T-helper 1 cell (primary cell): ENCODE measurements at regions not wholly inside any gene's neighbourhood (a gene's known extent, or its start where the extent isn't known, plus 50 kb on each side); places are given as distances from the start of the nearest gene placed in this dataset.
"Not testable (repeated sequence)": the region's sequence is repeated elsewhere in the genome, so short reads cannot be mapped to it uniquely, and the experiment has no call there.

Source experiments
- DNase-seq, 5 donors: peaks; one replicate each; pipeline ENCODE4 v3.0.0-alpha.2; 2012 to 2020

DNA sequence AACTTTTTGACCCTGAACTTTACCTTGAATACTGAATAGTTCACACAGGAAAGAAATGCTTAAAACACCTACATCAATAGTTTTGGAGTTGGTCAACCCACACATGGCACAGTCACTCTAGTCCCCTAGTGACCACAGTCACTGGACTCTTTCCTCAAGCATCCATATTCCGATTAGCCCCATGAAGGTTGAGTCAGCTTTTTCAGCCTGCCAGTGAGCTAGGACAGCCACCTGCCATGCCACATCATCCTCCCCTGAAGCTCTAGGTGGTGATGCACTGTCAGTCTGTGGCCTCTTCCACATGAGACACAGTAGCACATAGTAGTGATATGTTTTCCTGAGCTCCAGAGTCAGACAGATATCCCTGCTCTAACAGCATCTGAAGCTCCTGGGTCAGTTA is 537.2 kb downstream of the XPNPEP1 start:
- no peak for DNase-seq

GRCh38 chr10:109379186-109379585 is 544.1 kb downstream of the XPNPEP1 start:
- DNase-seq = no peak

GRCh38 chr10:109374215-109374614 is 549.1 kb downstream of the XPNPEP1 start:
- no peak for DNase-seq

- DNase-seq = no peak
Measured at GRCh38 chr10:109359316-109359715, 564.0 kb downstream of the XPNPEP1 start.

- DNase-seq = no peak
Measured at GRCh38 chr10:109358325-109358724, 565.0 kb downstream of the XPNPEP1 start.

DNA sequence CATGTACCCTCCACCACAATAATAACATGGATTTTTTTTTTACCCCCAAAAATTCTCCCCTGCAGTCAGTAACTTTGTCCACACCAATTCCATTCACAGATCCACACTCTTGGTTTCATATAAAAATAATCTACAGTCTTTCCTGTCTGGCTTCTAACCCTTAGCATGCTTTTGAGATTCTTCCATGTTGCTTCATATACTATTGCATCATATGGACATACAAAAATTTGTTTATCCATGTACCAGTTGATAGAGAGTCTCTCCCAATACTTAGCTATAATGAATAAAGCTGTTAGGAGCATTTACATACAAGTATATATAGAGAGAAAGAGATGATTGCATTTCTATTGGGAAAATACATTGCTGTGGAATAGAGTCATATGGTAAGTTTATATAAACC is 575.0 kb downstream of the XPNPEP1 start:
- no peak for DNase-seq

- no peak for DNase-seq
Measured at GRCh38 chr10:109343293-109343692, 580.0 kb downstream of the XPNPEP1 start.

DNA sequence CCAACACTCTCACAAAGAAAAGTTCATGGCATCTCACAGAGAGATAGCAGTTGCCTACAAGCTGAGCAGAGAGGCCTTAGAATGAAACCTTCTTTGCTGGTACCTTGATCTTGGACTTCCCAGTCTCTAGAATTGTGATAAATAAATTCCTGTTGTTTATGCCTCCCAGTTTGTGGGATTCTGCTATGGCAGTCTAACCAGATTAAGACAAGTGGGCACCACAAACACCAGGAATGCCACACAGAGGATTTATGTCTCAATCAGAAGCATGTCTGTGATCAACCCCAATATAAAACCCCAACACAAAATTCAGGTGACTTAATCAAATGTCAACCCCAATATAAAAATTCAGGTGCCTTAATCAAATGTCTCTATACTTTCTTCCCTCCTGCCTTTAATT is 581.3 kb downstream of the XPNPEP1 start:
- no peak for DNase-seq

DNA sequence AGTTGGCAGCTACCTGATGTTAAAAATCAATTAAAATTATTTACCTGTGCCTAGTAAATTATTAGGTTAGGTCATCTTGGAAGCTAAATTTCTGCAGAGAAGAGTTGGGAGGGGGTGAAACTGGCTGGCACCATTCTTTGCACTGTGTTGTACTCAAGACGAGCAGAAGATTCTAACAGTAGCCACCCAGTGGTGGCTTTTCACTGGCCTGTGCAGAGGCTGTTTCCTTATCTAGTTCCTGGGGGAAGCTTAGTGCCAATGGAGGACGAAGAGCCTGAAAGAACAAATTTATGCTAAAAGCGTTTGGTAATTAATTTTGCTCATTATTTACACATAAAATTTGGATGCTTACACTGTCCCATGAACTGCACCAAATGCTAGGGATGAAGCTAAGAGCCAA is 595.3 kb downstream of the XPNPEP1 start:
- DNase-seq = no peak

- no peak for DNase-seq
Measured at GRCh38 chr10:109327266-109327665, 596.0 kb downstream of the XPNPEP1 start.

DNA sequence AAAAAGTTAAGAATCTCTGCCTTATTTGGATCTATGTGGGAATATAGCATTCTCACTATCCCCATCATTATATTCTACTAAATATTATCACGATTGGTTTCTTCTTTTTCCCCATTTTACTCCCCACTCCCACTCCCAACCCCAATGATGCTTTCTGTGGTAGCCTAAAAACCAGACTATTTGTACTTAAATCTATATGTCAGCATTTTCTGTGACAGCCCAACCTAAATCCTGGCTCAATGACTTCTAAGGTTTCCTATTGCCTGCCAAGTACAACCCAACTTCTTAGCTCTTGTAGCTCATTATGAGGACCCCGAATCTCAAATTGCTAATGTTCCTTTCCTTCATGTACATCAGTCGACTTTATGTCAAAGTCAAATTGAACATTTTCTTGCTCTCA is 598.6 kb downstream of the XPNPEP1 start:
- DNase-seq = no peak

GRCh38 chr10:109317746-109318366 is 605.5 kb downstream of the XPNPEP1 start:
- DNase-seq = no peak

DNA sequence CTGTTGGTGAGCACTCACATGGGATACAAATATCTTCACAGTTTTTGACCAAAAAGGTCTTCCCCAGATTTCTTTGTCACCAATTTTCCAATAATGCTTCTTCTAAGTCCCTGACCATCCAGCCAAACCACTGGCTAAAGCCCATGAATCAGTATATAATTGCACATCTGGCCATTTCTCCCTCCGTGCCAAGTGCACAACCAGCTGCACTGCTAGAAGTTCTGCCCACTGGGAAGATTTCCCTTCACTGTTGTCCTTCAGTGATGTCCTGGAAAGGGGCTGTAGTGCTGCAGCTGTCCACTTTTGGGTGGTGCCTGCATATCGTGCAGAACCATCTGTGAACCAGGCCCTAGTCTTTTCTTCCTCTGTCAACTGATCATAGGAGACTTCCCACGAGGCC is 609.3 kb downstream of the XPNPEP1 start:
- not testable (repeated sequence) for DNase-seq

DNA sequence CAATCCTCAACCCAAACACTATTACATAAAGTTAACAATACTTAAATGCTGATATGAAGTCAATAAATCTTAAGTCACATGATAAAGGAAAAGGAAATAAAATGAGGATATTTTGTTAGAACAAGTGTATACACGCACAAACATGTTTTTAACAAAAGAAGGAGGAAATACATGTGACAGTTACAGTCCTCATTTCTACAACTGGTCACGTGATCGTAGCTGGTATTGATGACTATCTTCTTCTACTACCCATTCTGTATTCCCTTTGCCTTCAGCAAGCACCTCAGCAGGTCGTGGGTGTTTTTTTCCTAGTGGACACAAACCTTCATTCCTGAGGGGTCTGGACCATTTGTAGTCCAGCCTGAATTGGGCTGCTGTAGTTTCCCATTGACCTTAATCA is 610.8 kb downstream of the XPNPEP1 start:
- DNase-seq = not testable (repeated sequence)

DNA sequence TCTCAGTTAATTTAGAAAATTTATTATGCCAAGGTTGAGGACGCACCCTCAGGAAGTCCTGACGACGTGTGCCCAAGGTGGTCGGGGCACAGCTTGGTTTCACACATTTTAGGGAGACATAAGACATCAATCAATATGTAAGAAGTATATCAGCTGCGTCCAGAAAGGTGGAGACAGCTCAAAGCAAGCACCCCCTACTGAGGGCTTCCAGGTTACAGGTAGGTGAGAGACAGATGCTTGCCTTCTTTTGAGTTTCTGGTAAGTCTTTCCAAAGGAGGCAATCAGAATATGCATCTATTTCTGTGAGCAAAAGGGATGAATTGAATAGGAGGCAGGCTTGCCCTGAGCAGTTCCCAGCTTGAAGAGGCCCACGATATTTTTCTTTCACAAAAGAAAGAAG is 614.3 kb downstream of the XPNPEP1 start:
- no peak for DNase-seq

- DNase-seq = not testable (repeated sequence)
Measured at GRCh38 chr10:109307102-109307501, 616.2 kb downstream of the XPNPEP1 start.

DNA sequence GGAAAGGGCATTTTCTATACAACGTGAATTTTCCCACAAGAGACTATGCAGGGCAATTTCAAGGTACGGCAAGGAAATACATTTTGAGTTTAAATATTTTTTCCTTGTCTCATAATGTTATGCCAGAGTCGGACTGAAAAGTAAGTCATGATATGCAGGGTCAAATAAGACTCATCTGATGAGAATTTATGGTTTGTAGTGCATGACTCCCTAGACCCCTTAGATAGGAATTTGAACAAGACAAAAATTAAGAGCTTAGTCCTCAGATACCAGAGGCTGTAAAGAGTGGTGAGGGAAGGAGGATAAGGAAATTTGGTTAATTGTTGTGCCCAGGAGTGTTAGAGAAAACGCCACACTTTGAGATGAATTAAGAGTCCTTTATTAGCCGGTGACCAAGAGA is 616.6 kb downstream of the XPNPEP1 start:
- DNase-seq = no peak

DNA sequence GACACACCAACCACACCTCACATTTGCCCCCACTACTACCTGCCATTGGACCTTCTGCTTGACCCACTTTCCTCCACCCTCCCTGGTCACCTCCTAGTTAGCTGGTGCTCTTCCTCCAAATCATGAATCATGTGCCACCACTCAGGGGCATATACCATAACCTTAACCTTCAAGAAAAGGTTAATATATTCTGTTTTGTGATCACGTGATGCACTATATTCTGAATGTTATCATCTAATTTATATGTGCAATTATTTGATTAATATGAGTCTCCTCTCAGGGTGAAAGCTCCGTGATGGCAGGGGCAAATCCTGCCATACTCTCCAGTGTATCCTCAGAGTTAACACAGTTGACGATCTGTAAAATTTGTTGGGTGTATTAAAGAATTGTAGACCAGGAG is 635.5 kb downstream of the XPNPEP1 start:
- DNase-seq = no peak

GRCh38 chr10:109282510-109282909 is 640.8 kb downstream of the XPNPEP1 start:
- DNase-seq = no peak

GRCh38 chr10:109281347-109281746 is 642.0 kb downstream of the XPNPEP1 start:
- no peak for DNase-seq

DNA sequence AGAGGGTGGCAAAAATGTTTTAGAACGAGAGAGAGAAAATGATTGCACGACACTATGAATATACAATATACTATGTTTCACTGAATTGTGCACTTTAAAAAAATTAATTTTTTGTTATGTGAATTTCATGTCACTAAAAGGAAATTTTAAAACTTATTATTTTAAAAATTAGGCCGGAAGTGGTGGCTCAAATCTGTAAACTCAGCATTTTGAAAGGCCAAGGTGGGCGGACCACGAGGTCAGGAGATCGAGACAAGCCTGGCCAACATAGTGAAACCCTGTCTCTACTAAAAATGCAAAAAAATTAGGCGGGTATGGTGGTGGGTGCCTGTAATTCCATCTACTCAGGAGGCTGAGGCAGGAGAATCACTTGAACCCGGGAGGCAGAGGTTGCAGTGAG is 642.5 kb downstream of the XPNPEP1 start:
- no peak for DNase-seq

DNA sequence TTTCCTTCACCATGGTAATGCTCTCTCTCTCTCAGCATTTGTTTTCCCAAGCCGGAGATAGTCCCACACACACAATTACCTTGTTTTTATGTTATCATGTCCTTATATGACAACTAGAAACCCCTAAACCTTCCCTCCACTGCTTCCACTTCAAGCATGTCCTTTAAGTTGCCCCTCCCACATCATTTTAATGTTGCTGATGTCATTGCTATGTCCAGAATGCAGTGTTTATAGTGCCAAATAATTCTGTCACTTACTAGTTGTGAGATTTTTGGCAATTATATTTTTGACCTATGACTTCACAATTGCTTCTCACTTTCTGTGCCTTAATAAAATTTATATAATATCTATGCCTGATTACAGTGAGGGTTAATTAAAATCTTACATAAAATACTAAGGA is 645.9 kb downstream of the XPNPEP1 start:
- no peak for DNase-seq

DNA sequence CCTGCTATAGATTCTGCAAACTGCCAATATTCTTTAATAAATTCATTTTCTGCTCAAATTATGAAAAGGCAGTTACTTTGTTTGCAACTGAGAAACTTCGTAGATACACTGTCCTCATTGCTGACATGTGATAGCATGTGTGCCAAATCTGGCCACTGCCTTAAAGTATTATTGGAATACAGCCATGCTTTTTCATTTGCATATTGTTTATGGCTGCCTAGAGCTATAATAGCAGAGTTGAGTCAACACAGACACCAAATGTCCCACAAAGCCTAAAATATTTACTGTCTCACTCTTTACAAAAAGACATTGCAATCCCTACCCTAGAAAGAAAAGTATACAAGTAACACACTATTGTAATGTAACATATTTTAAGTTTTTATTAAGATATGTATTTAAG is 647.4 kb downstream of the XPNPEP1 start:
- DNase-seq = no peak

GRCh38 chr10:109274681-109275080 is 648.6 kb downstream of the XPNPEP1 start:
- no peak for DNase-seq

DNA sequence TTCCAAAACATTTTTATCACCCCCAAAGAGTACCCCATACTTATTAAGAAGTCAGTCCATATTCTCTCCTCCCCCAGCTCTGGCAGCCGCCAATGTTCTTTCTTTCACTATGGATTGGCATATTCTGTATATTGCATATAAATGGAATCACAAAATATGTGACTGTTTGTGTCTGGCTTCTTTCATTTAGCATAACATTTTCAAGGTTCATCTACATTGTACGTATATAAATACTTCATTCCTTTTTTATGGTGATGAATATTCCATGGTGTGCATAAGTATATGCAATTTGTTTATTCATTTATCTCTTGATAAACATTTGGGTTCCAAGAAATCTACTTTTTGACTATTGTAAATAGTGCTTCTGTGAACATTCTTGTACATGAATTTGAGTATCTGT is 653.1 kb downstream of the XPNPEP1 start:
- DNase-seq = no peak

- no peak for DNase-seq
Measured at GRCh38 chr10:109264004-109264403, 659.3 kb downstream of the XPNPEP1 start.
